GM21515 (cell line): ENCODE measurements at regions not wholly inside any gene's neighbourhood (a gene's known extent, or its start where the extent isn't known, plus 50 kb on each side); places are given as distances from the start of the nearest gene placed in this dataset.
"Not testable (repeated sequence)": the region's sequence is repeated elsewhere in the genome, so short reads cannot be mapped to it uniquely, and the experiment has no call there.

Experiments used
- ATAC-seq: cut with Tn5 transposase; IDR thresholded peaks from one replicate; pipeline ENCODE4 v1.9.1; 2021; ENCODE audit not compliant: unreplicated experiment

- no peak for ATAC-seq
Measured at GRCh38 chr12:91896286-91897024, 249.2 kb downstream of the BTG1 start.

- no peak for ATAC-seq
Measured at GRCh38 chr12:91894911-91895310, 250.7 kb downstream of the BTG1 start.

- no peak for ATAC-seq
Measured at GRCh38 chr12:91893476-91893875, 252.2 kb downstream of the BTG1 start.

GRCh38 chr12:91892081-91892855, 253.4 kb downstream of the BTG1 start:
- no peak for ATAC-seq

- no peak for ATAC-seq
Measured at GRCh38 chr12:91890742-91891141, 254.9 kb downstream of the BTG1 start.

GRCh38 chr12:91889910-91890309, 255.7 kb downstream of the BTG1 start:
- no peak for ATAC-seq

GRCh38 chr12:91889059-91889458, 256.6 kb downstream of the BTG1 start:
- ATAC-seq = no peak

GRCh38 chr12:91887957-91888356, 257.7 kb downstream of the BTG1 start:
- no peak for ATAC-seq

- ATAC-seq = no peak
Measured at GRCh38 chr12:91885851-91886731, 259.6 kb downstream of the BTG1 start.

GRCh38 chr12:91884230-91884629, 261.4 kb downstream of the BTG1 start:
- no peak for ATAC-seq

GRCh38 chr12:91883811-91884210, 261.8 kb downstream of the BTG1 start:
- ATAC-seq = no peak

- ATAC-seq = no peak
Measured at GRCh38 chr12:91882910-91883309, 262.7 kb downstream of the BTG1 start.

- no peak for ATAC-seq
Measured at GRCh38 chr12:91880528-91880927, 265.1 kb downstream of the BTG1 start.

GRCh38 chr12:91877456-91878235, 268.0 kb downstream of the BTG1 start:
- ATAC-seq = no peak

GRCh38 chr12:91877022-91877421, 268.6 kb downstream of the BTG1 start:
- ATAC-seq = peak; percentile 78

GRCh38 chr12:91875671-91876070, 270.0 kb downstream of the BTG1 start:
- ATAC-seq = not testable (repeated sequence)

- ATAC-seq = no peak
Measured at GRCh38 chr12:91874086-91874865, 271.4 kb downstream of the BTG1 start.

GRCh38 chr12:91871751-91872150, 273.9 kb downstream of the BTG1 start:
- ATAC-seq = no peak

- no peak for ATAC-seq
Measured at GRCh38 chr12:91870872-91871707, 274.6 kb downstream of the BTG1 start.
